CD14-positive monocyte (primary cell): ENCODE measurements at regions not wholly inside any gene's neighbourhood (a gene's known extent, or its start where the extent isn't known, plus 50 kb on each side); places are given as distances from the start of the nearest gene placed in this dataset.

Experiments
- DNase-seq, 3 donors: peaks; one replicate each; pipeline ENCODE4 v3.0.0-alpha.2; 2011 to 2022
- H2AFZ ChIP-seq: 2 replicates; pipeline ENCODE4 v1.6.0; 2012; ENCODE audit warnings: mild to moderate bottlenecking, low read depth, low read length, inconsistent platforms; ENCODE audit not compliant: insufficient read depth, poor library complexity, severe bottlenecking
- H3K27ac ChIP-seq, 2 donors: 1 replicate in 1 of 2; 2 replicates in 1 of 2; pipeline ENCODE4 v1.5.1; 2012 to 2013; ENCODE audit warnings: low read length in 2 of 2, control low read depth in 1 of 2, inconsistent platforms in 1 of 2, low read depth in 1 of 2, mild to moderate bottlenecking in 1 of 2
- H3K27me3 ChIP-seq, 2 donors: one replicate each; pipeline versions ENCODE4 v1.6.0 to v1.6.1; 2011 to 2013; ENCODE audit warnings: low read length in 2 of 2; ENCODE audit not compliant: control insufficient read depth in 2 of 2, insufficient read depth in 2 of 2
- H3K36me3 ChIP-seq, 2 donors: replicated peaks in 1 of 2; 1 replicate in 1 of 2; 2 replicates in 1 of 2; pipeline versions ENCODE4 v1.5.1 to v1.6.1; 2012 to 2013; ENCODE audit warnings: low read length in 2 of 2, control low read depth in 1 of 2, inconsistent platforms in 1 of 2, mild to moderate bottlenecking in 1 of 2; ENCODE audit not compliant: insufficient read depth in 2 of 2, control insufficient read depth in 1 of 2
- H3K4me1 ChIP-seq, 2 donors: 1 replicate in 1 of 2; 2 replicates in 1 of 2; pipeline versions ENCODE4 v1.5.1 to v1.6.1; 2012 to 2013; ENCODE audit warnings: low read length in 2 of 2, control low read depth in 1 of 2, inconsistent platforms in 1 of 2, mild to moderate bottlenecking in 1 of 2, moderate library complexity in 1 of 2; ENCODE audit not compliant: insufficient read depth in 2 of 2, control insufficient read depth in 1 of 2
- H3K4me2 ChIP-seq: replicated peaks from 2 replicates; pipeline ENCODE3; 2012; ENCODE audit warnings: low read length, moderate library complexity, mild to moderate bottlenecking; ENCODE audit not compliant: poor library complexity, severe bottlenecking; ENCODE audit errors: extremely low read depth
- H3K4me3 ChIP-seq, 3 experiments: fragments of 200-600 bp in 1 of 3; sonication (generic) in 1 of 3; replicated peaks in 1 of 3; 1 replicate in 2 of 3; 2 replicates in 1 of 3; pipeline ENCODE4 v1.5.1; 2011 to 2013; ENCODE audit warnings: low read length in 3 of 3, mild to moderate bottlenecking in 3 of 3, control low read depth in 2 of 3, low read depth in 2 of 3, inconsistent platforms in 1 of 3, moderate library complexity in 1 of 3
- H3K79me2 ChIP-seq: 2 replicates; pipeline ENCODE4 v1.6.0; 2012; ENCODE audit warnings: mild to moderate bottlenecking, control low read depth, inconsistent platforms, low read length, moderate library complexity; ENCODE audit not compliant: insufficient read depth
- H3K9ac ChIP-seq: 2 replicates; pipeline ENCODE4 v1.6.0; 2017; ENCODE audit warnings: low read length, mild to moderate bottlenecking; ENCODE audit not compliant: insufficient read depth, poor library complexity, severe bottlenecking
- H3K9me3 ChIP-seq, 2 donors: replicated peaks in 1 of 2; 1 replicate in 1 of 2; 2 replicates in 1 of 2; pipeline versions ENCODE4 v1.5.1 to v1.6.1; 2012 to 2013; ENCODE audit warnings: low read length in 2 of 2, control low read depth in 1 of 2; ENCODE audit not compliant: control insufficient read depth in 1 of 2, insufficient read depth in 1 of 2
- H4K20me1 ChIP-seq: 2 replicates; pipeline ENCODE4 v1.6.0; 2012; ENCODE audit warnings: mild to moderate bottlenecking, low read length, control low read depth, moderate library complexity; ENCODE audit not compliant: insufficient read depth
- H3K27ac Mint-ChIP-seq, 7 donors: one replicate each; pipeline ENCODE4 v1.8.0; 2020; ENCODE audit warnings: mild to moderate bottlenecking in 7 of 7, mixed read lengths in 7 of 7, moderate library complexity in 6 of 7, inconsistent platforms in 2 of 7
- H3K27me3 Mint-ChIP-seq, 3 donors: one replicate each; pipeline ENCODE4 v1.8.0; 2021 to 2022; ENCODE audit warnings: low read depth in 3 of 3, mild to moderate bottlenecking in 3 of 3, mixed read lengths in 3 of 3, moderate library complexity in 3 of 3, inconsistent platforms in 1 of 3
- H3K36me3 Mint-ChIP-seq, 2 donors: one replicate each; pipeline ENCODE4 v1.8.0; 2020; ENCODE audit warnings: mixed read lengths in 2 of 2, inconsistent platforms in 1 of 2, mild to moderate bottlenecking in 1 of 2
- H3K4me1 Mint-ChIP-seq: one replicate; pipeline ENCODE4 v1.8.0; 2020; ENCODE audit warnings: mild to moderate bottlenecking, mixed read lengths
- H3K4me3 Mint-ChIP-seq, 2 donors: one replicate each; pipeline ENCODE4 v1.8.0; 2020; ENCODE audit warnings: mild to moderate bottlenecking in 2 of 2, mixed read lengths in 2 of 2, moderate library complexity in 1 of 2
- H3K9me3 Mint-ChIP-seq, 7 donors: one replicate each; pipeline ENCODE4 v1.8.0; 2020 to 2022; ENCODE audit warnings: mixed read lengths in 7 of 7, mild to moderate bottlenecking in 6 of 7, moderate library complexity in 6 of 7, inconsistent platforms in 2 of 7
- WGBS: methylation state at CpG from one replicate; pipeline ENCODE4 v1.1.5; 2013; ENCODE audit warnings: missing lambda C conversion rate; ENCODE audit not compliant: insufficient coverage; 5-methylcytosine and 5-hydroxymethylcytosine counted together
- intact Hi-C, 2 donors: fragments of 100-400 bp; cut with micrococcal nuclease; formaldehyde crosslinking; loops; one replicate each; pipeline versions ENCODE4 v1.15.0 to v1.15.1; 2023
- TF ChIP-seq, protein P1 (sequence below): fragments of 200-600 bp; IDR thresholded peaks from one replicate; pipeline ENCODE4 v1.8.0; 2022; ENCODE audit warnings: antibody characterized with exemption, mild to moderate bottlenecking

DNA sequence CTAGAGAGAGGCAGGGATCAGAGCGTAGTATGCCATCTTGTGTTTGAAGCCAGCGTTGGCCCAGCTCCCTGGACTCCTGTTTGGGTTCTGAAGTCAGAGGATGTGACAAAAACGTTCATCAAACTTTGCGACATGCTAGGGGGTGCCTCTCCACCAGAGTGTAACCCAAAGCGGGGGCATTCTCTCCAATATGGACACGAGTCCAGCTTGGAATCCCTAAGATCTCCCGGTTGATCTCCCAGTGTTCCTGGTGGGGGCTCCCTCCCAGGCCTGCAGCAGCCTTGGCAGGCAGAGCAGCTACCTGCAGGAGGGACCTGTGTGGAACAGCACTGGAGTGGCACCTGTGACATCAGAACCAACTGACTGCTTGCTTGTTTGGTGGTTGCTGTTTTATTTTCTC is 218.8 kb upstream of the ECI2 start:
- DNase-seq, result no peak
- Histone ChIP-seq H3K4me2 (no peak overlapping the region), H3K36me3 (no peaks in the 10 kb centered on the region), H3K4me1 (no peaks in the 10 kb centered on the region), H3K9me3 (no peaks in the 10 kb centered on the region), H4K20me1 (no peaks in the 10 kb centered on the region), H3K27ac (no peak overlapping the region), H3K9ac (no peak overlapping the region), H3K4me3 (no peak overlapping the region), H2AFZ (no peak overlapping the region), H3K79me2 (no peaks in the 10 kb centered on the region), H3K27me3 (no peaks in the 10 kb centered on the region)
- H3K4me3 Mint-ChIP-seq, result no peak overlapping the region
- peaks cover 1 to 13% (median 2%) of the 10 kb centered on the region in 3 donors for H3K27me3 Mint-ChIP-seq
- no peaks in the 10 kb centered on the region for H3K36me3 Mint-ChIP-seq
- no peak overlapping the region for H3K27ac Mint-ChIP-seq
- 90% methylated on average over 7 of the region's 7 CpGs for WGBS
- intact Hi-C loops, result no loop called here
- peaks cover 0 to 9% (median 4%) of the 10 kb centered on the region in 7 donors for H3K9me3 Mint-ChIP-seq
- TF ChIP-seq, protein P1, sequence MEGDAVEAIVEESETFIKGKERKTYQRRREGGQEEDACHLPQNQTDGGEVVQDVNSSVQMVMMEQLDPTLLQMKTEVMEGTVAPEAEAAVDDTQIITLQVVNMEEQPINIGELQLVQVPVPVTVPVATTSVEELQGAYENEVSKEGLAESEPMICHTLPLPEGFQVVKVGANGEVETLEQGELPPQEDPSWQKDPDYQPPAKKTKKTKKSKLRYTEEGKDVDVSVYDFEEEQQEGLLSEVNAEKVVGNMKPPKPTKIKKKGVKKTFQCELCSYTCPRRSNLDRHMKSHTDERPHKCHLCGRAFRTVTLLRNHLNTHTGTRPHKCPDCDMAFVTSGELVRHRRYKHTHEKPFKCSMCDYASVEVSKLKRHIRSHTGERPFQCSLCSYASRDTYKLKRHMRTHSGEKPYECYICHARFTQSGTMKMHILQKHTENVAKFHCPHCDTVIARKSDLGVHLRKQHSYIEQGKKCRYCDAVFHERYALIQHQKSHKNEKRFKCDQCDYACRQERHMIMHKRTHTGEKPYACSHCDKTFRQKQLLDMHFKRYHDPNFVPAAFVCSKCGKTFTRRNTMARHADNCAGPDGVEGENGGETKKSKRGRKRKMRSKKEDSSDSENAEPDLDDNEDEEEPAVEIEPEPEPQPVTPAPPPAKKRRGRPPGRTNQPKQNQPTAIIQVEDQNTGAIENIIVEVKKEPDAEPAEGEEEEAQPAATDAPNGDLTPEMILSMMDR, result no peak
- no peaks in the 10 kb centered on the region for H3K4me1 Mint-ChIP-seq

DNA sequence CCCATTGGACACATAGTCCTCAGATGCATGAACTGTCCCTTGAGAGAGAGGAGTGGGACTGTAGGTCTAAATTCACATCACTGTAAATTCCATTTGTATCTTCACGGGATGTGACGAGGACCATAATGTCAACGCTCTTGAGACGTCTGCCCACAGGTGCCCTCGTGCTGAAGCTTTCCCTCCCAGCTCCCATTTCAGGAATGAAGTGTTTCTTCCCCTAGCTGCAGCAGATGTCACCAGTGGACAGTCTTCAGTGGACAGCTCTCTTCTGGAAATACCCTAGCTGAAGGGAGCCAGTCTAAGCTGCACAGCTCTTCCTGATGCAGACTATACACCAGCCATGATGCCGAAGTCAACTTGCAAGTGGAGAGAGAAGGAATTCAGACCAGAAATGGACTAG is 217.4 kb upstream of the ECI2 start:
- no peak overlapping the region for H3K4me3 Mint-ChIP-seq
- Histone ChIP-seq H3K4me2 (no peak overlapping the region), H2AFZ (no peak overlapping the region), H3K4me1 (no peaks in the 10 kb centered on the region), H3K27ac (no peak overlapping the region), H3K36me3 (no peaks in the 10 kb centered on the region), H3K4me3 (no peak overlapping the region), H3K27me3 (no peaks in the 10 kb centered on the region), H3K79me2 (no peaks in the 10 kb centered on the region), H3K9ac (no peak overlapping the region), H4K20me1 (no peaks in the 10 kb centered on the region), H3K9me3 (no peaks in the 10 kb centered on the region)
- no peaks in the 10 kb centered on the region for H3K36me3 Mint-ChIP-seq
- peaks cover 0 to 8% (median 4%) of the 10 kb centered on the region in 7 donors for H3K9me3 Mint-ChIP-seq
- peaks cover 1 to 13% (median 5%) of the 10 kb centered on the region in 3 donors for H3K27me3 Mint-ChIP-seq
- 92% methylated on average over 6 of the region's 6 CpGs for WGBS
- no peak for DNase-seq
- TF ChIP-seq, protein P1, result no peak
- no peaks in the 10 kb centered on the region for H3K4me1 Mint-ChIP-seq
- H3K27ac Mint-ChIP-seq, result no peak overlapping the region
- intact Hi-C loops, result no loop called here
